Endothelial cell of umbilical vein (primary cell): ENCODE measurements at regions not wholly inside any gene's neighbourhood (a gene's known extent, or its start where the extent isn't known, plus 50 kb on each side); places are given as distances from the start of the nearest gene placed in this dataset.

ENCODE experiments used
- BruUV-seq: library from RNA; stranded (reverse); fragments of 400-500 nt; replicated peaks from 2 replicates; lab custom pipeline; 2021; lab: Mats Ljungman, UMichigan
- CTCF ChIA-PET: fragments of 300-600, 350-600 bp; sonication (Branson Sonifier 250); formaldehyde crosslinking; loops from one replicate; lab custom pipeline; 2021; ENCODE audit warnings: antibody characterized with exemption, inconsistent platforms; lab: Charles Lee
- POLR2A ChIA-PET: fragments of 300-600, 350-600 bp; sonication (Branson Sonifier 250); formaldehyde crosslinking; loops from one replicate; lab custom pipeline; 2021; ENCODE audit warnings: antibody characterized with exemption, inconsistent platforms; lab: Charles Lee
- DNase-seq: peaks from one replicate; pipeline ENCODE4 v3.0.0-alpha.2; 2011; ENCODE audit warnings: low read depth, low spot score
- FAIRE-seq: peaks from 2 replicates; lab custom pipeline; 2011; peaks lifted over from hg19 to GRCh38; lab: Jason Lieb, UNC
- H2AFZ ChIP-seq: 2 replicates; pipeline ENCODE4 v1.6.0; 2012; ENCODE audit warnings: low read depth, low read length, control low read depth, inconsistent platforms
- H3K27ac ChIP-seq: 2 replicates; pipeline ENCODE4 v1.5.1; 2011; ENCODE audit warnings: low read depth, mild to moderate bottlenecking, control low read depth, low read length, moderate library complexity; ENCODE audit not compliant: insufficient read depth
- H3K27me3 ChIP-seq, 2 experiments: 2 replicates each; pipeline versions ENCODE4 v1.6.0 to v1.6.1; 2011; ENCODE audit warnings: low read length in 2 of 2, mixed read lengths in 1 of 2; ENCODE audit not compliant: control insufficient read depth in 2 of 2, insufficient read depth in 2 of 2
- H3K36me3 ChIP-seq, 2 experiments: 2 replicates in 1 of 2; 3 replicates in 1 of 2; pipeline ENCODE4 v1.5.1; 2011; ENCODE audit warnings: low read length in 2 of 2, mild to moderate bottlenecking in 1 of 2, moderate library complexity in 1 of 2; ENCODE audit not compliant: control insufficient read depth in 2 of 2, insufficient read depth in 2 of 2; ENCODE audit errors: extremely low read depth in 1 of 2
- H3K4me1 ChIP-seq: 3 replicates; pipeline ENCODE4 v1.5.1; 2011; ENCODE audit warnings: mild to moderate bottlenecking, low read length; ENCODE audit not compliant: control insufficient read depth, insufficient read depth; ENCODE audit errors: extremely low read depth
- H3K4me2 ChIP-seq: 2 replicates; pipeline ENCODE4 v1.6.1; 2011; ENCODE audit warnings: low read length, control low read depth, mixed read lengths; ENCODE audit not compliant: insufficient read depth
- H3K4me3 ChIP-seq, 3 experiments: fragments of 200-600 bp in 1 of 3; sonication (generic), shearing (Covaris generic) in 1 of 3; replicated peaks in 1 of 3; 2 replicates each; pipeline ENCODE4 v1.5.1; 2011 to 2016; ENCODE audit warnings: control low read depth in 3 of 3, low read length in 3 of 3, mild to moderate bottlenecking in 2 of 3, inconsistent platforms in 1 of 3, low read depth in 1 of 3, moderate library complexity in 1 of 3; ENCODE audit not compliant: insufficient read depth in 1 of 3
- H3K79me2 ChIP-seq: 2 replicates; pipeline ENCODE4 v1.6.0; 2012; ENCODE audit warnings: low read length, inconsistent platforms; ENCODE audit not compliant: control insufficient read depth, insufficient read depth
- H3K9ac ChIP-seq: replicated peaks from 2 replicates; pipeline ENCODE3; 2011; ENCODE audit warnings: low read length, control low read depth; ENCODE audit not compliant: insufficient read depth; ENCODE audit errors: extremely low read depth
- H3K9me1 ChIP-seq: replicated peaks from 3 replicates; pipeline ENCODE4 v1.6.0; 2011; ENCODE audit warnings: mild to moderate bottlenecking, low read length; ENCODE audit not compliant: control insufficient read depth, insufficient read depth; ENCODE audit errors: extremely low read depth
- H3K9me3 ChIP-seq: replicated peaks from 2 replicates; pipeline ENCODE4 v1.5.1; 2012; ENCODE audit warnings: low read length, inconsistent platforms; ENCODE audit not compliant: control insufficient read depth, insufficient read depth
- H4K20me1 ChIP-seq: replicated peaks from 2 replicates; pipeline ENCODE3; 2011; ENCODE audit warnings: mild to moderate bottlenecking, low read length; ENCODE audit not compliant: control insufficient read depth, insufficient read depth; ENCODE audit errors: extremely low read depth
- CTCF ChIP-seq, 2 donors: IDR thresholded peaks; 1 replicate in 1 of 2; 2 replicates in 1 of 2; pipeline ENCODE4 v1.5.1; 2011; ENCODE audit warnings: low read length in 2 of 2, mild to moderate bottlenecking in 2 of 2, moderate library complexity in 2 of 2, control low read depth in 1 of 2, inconsistent platforms in 1 of 2, low read depth in 1 of 2; ENCODE audit not compliant: insufficient read depth in 1 of 2; ENCODE audit errors: extremely low read depth in 1 of 2
- EZH2 ChIP-seq: IDR thresholded peaks from 2 replicates; pipeline ENCODE4 v1.6.1; 2012; ENCODE audit warnings: borderline replicate concordance, low read depth, mild to moderate bottlenecking, moderate library complexity, low read length, inconsistent platforms; ENCODE audit not compliant: severe bottlenecking
- FOS ChIP-seq: IDR thresholded peaks from 2 replicates; pipeline ENCODE4 v1.6.1; 2011; ENCODE audit warnings: mild to moderate bottlenecking, low read length, moderate library complexity, borderline replicate concordance; ENCODE audit not compliant: insufficient read depth
- GATA2 ChIP-seq: IDR thresholded peaks from 2 replicates; pipeline ENCODE4 v1.7.0; 2011; ENCODE audit warnings: low read depth, mild to moderate bottlenecking, moderate library complexity, mixed read lengths, low read length; ENCODE audit not compliant: insufficient read length, insufficient read depth
- JUN ChIP-seq: IDR thresholded peaks from 2 replicates; pipeline ENCODE4 v1.6.1; 2011; ENCODE audit warnings: borderline replicate concordance, low read depth; ENCODE audit not compliant: insufficient read length, insufficient read depth
- MYC ChIP-seq: IDR thresholded peaks from one replicate; pipeline ENCODE4 v1.6.1; 2011; ENCODE audit warnings: mild to moderate bottlenecking, low read depth, low read length
- POLR2A ChIP-seq: IDR thresholded peaks from 2 replicates; pipeline ENCODE4 v1.6.1; 2012; ENCODE audit warnings: low read depth, mild to moderate bottlenecking, control low read depth, low read length
- POLR2AphosphoS5 ChIP-seq: IDR thresholded peaks from 2 replicates; pipeline ENCODE4 v1.6.1; 2012; ENCODE audit warnings: low read depth, mild to moderate bottlenecking, control low read depth, low read length, moderate library complexity; ENCODE audit not compliant: insufficient read depth
- dilution Hi-C: fragments of 300-500 bp; cut with MboI; formaldehyde crosslinking; loops from one replicate; pipeline ENCODE4 v1.15.0; 2019; ENCODE audit warnings: low sequenced_read_pairs; ENCODE audit not compliant: extremely low pct_ligation_motif_present
- intact Hi-C: fragments of 100-400 bp; cut with micrococcal nuclease; formaldehyde crosslinking; loops from one replicate; pipeline ENCODE4 v1.10.0; 2022
- TF ChIP-seq, protein P1 (sequence below): IDR thresholded peaks from 2 replicates; pipeline ENCODE4 v1.6.1; 2011; ENCODE audit not compliant: insufficient read depth, insufficient read length

- POLR2A ChIA-PET = no interaction called here
- no peak overlapping the region for H3K27ac ChIP-seq
- dilution Hi-C loops (no loop called here), intact Hi-C loops (no loop called here)
- no peak overlapping the region for H3K4me3 ChIP-seq
- no peak overlapping the region for H3K9ac ChIP-seq
- no peaks in the 10 kb centered on the region for H4K20me1 ChIP-seq
- peaks cover 7% of the 10 kb centered on the region for H3K4me1 ChIP-seq
- DNase-seq = no peak
- CTCF ChIA-PET = interaction anchor here (1.3 to 1.9 kb wide), 2 partner anchors 35 to 732 kb away, joined by 3 to 6 read pairs; no protein-coding TSS in a partner anchor
- no peaks in the 10 kb centered on the region for H3K27me3 ChIP-seq
- TF ChIP-seq MYC = no peak
- TF ChIP-seq CTCF (IDR thresholded peaks at IDR 0.05; ENCODE audit: extremely low read depth in 1 of 2, insufficient read depth in 1 of 2, low read depth in 1 of 2, low read length in 2 of 2) = no peak
- TF ChIP-seq, protein P1, sequence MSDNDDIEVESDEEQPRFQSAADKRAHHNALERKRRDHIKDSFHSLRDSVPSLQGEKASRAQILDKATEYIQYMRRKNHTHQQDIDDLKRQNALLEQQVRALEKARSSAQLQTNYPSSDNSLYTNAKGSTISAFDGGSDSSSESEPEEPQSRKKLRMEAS = no peak
- no peak for TF ChIP-seq POLR2A
- no peak for TF ChIP-seq POLR2AphosphoS5
- TF ChIP-seq GATA2 = no peak
- no peak for TF ChIP-seq FOS
- TF ChIP-seq EZH2 = no peak
- no peak for TF ChIP-seq JUN
- no TSS peak for BruUV-seq
- H3K79me2 ChIP-seq = no peaks in the 10 kb centered on the region
- no peak overlapping the region for H3K4me2 ChIP-seq
- FAIRE-seq = no peak
- no peaks in the 10 kb centered on the region for H3K36me3 ChIP-seq
- no peak overlapping the region for H2AFZ ChIP-seq
- no peaks in the 10 kb centered on the region for H3K9me3 ChIP-seq
- H3K9me1 ChIP-seq = no peaks in the 10 kb centered on the region
Observed at GRCh38 chr3:110349295-110349694, 722.3 kb upstream of the NECTIN3 start.
